ENCODE measurements at regions not wholly inside any gene's neighbourhood (a gene's known extent, or its start where the extent isn't known, plus 50 kb on each side); places are given as distances from the start of the nearest gene placed in this dataset.

DNA sequence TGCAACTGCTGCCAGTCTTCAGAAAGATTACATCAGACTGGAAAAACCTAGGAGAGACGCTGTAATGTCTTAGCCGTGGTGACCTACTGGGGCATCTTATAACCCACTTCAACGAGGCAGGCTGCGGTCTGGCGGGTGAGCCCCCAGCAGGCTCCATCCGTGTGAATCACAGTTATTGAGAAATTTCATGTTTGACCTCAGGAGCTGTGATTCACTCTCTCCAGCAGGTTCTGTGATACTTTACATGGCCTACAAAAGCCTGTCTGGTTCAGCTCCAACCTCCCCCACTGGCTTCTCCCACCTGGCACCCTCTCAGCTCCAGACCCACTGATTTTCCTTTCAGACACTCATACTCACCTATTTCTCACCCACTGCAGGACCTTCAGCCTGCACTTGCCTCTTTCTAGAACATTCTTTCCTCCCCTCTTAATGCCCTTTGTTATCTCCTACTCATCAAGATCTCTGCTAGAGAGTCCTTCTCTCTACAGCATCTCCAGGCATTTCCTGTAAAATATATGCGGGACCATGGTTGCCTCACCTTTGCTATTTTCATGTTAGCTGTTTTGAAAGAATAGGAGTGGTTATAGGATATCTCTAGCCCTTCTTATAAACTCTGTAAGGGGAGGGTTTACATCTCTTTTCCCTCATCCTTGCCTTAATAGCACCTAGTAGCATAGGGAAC is 227.9 kb downstream of the MAF start:
- Histone ChIP-seq H2AFZ (replicated peaks; ENCODE audit: low read length, poor library complexity) (no peak overlapping the region), H3K27me3 (ENCODE audit: control insufficient read depth, insufficient read depth, low read length) (no peaks in the 10 kb centered on the region), H2BK5ac (ENCODE audit: low read depth, low read length, poor library complexity, severe bottlenecking) (no peak overlapping the region), H3K4me2 (ENCODE audit: low read depth, low read length) (no peak overlapping the region), H3K4me3 (ENCODE audit: insufficient read depth, low read depth, low read length) (no peak overlapping the region), H2BK120ac (ENCODE audit: low read depth, low read length) (no peak overlapping the region), H2BK20ac (ENCODE audit: low read depth, low read length) (no peak overlapping the region), H3K56ac (ENCODE audit: extremely low read depth, insufficient read depth, low read length) (no peak overlapping the region), H3K79me1 (ENCODE audit: low read depth in 1 of 2, low read length in 2 of 2) (no peaks in the 10 kb centered on the region), H3K27ac (ENCODE audit: insufficient read depth, low read length) (no peak overlapping the region), H3K4ac (ENCODE audit: low read depth, low read length) (no peak overlapping the region), H4K91ac (ENCODE audit: insufficient read depth, low read depth, low read length) (no peak overlapping the region), H3K9ac (ENCODE audit: low read depth, low read length) (no peak overlapping the region), H3K36me3 (ENCODE audit: control insufficient read depth, insufficient read depth, low read length) (no peaks in the 10 kb centered on the region), H4K5ac (ENCODE audit: low read depth, low read length) (no peak overlapping the region), H3K9me1 (ENCODE audit: insufficient read depth, low read length) (no peaks in the 10 kb centered on the region), H2AK5ac (ENCODE audit: low read depth, low read length) (no peak overlapping the region), H3K23ac (ENCODE audit: low read depth, low read length) (no peak overlapping the region), H3K14ac (replicated peaks; ENCODE audit: low read depth, low read length) (no peak overlapping the region), H3K4me1 (ENCODE audit: control insufficient read depth, insufficient read depth, low read length) (no peaks in the 10 kb centered on the region), H2AK9ac (replicated peaks; ENCODE audit: low read depth, low read length, poor library complexity) (no peak overlapping the region), H2BK15ac (ENCODE audit: low read depth, low read length) (no peak overlapping the region), H4K20me1 (ENCODE audit: insufficient read depth, low read length) (no peaks in the 10 kb centered on the region), H3K18ac (ENCODE audit: low read depth, low read length) (no peak overlapping the region), H3K9me3 (ENCODE audit: control insufficient read depth, insufficient read depth, low read length) (peaks cover 17% of the 10 kb centered on the region), H4K8ac (ENCODE audit: low read depth in 2 of 2, low read length in 2 of 2) (no peak overlapping the region)
- intact Hi-C loops (cut with micrococcal nuclease) (no loop called here), dilution Hi-C loops (cut with HindIII; ENCODE audit: low sequenced_read_pairs, unreplicated experiment) (no loop called here), in situ Hi-C loops (cut with MboI; ENCODE audit: low sequenced_read_pairs) (no loop called here)
- WGBS, 2 experiments (ENCODE audit: extremely low coverage in 2 of 2, insufficient read length in 1 of 2) = no CpG with 5 or more reads among the region's 7 CpGs
- no TSS peak for BruUV-seq (replicated peaks)
- POLR2A ChIA-PET (ENCODE audit: unreplicated experiment) = no interaction called here
- DNase-seq = no peak
- CTCF ChIA-PET = interaction anchor here (0.6 kb wide), 1 partner anchor 45 kb away, joined by 4 read pairs; no protein-coding TSS in a partner anchor
- no peak for ATAC-seq (ENCODE audit: low read depth)
- TF ChIP-seq FOS (IDR thresholded peaks at IDR 0.05; ENCODE audit: low read depth, low read length) = no peak
- TF ChIP-seq BHLHE40 (IDR thresholded peaks at IDR 0.05; ENCODE audit: low read depth, low read length) = no peak
- no peak for TF ChIP-seq MXI1 (IDR thresholded peaks at IDR 0.05; ENCODE audit: borderline replicate concordance, low read depth, low read length)
- TF ChIP-seq CHD1 (IDR thresholded peaks at IDR 0.05; ENCODE audit: low read depth, low read length) = no peak
- no peak for TF ChIP-seq POLR2A (IDR thresholded peaks at IDR 0.05; ENCODE audit: low read depth, low read length)
- TF ChIP-seq SMC3 (IDR thresholded peaks at IDR 0.05; ENCODE audit: low read depth, low read length) = no peak
- no peak for TF ChIP-seq NFE2L2 (IDR thresholded peaks at IDR 0.05; ENCODE audit: low read depth, low read length)
